ENCODE measurements at regions not wholly inside any gene's neighbourhood (a gene's known extent, or its start where the extent isn't known, plus 50 kb on each side); places are given as distances from the start of the nearest gene placed in this dataset.

DNA sequence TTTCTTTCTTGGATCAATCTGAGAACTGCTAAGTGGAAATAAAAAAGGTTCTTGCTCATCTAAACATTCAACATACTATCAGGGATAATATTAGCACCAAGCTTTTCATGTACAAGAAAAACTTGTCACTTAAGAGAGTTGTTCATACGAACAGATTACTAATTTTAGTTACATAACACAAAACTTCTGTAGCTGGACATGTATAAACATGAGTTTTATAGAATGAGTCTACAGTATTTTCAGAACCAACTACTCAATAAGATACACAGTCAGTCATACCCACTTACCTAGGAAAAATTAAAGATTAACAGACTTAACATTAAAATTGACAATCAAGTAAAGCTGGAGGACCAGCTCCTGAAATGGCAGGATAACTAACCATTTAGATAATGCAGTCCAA is 540.1 kb upstream of the FAM241A start:
- Histone ChIP-seq H2AK9ac (replicated peaks; ENCODE audit: low read depth, low read length, poor library complexity) (no peak overlapping the region), H3K27ac (ENCODE audit: insufficient read depth, low read length) (no peak overlapping the region), H2BK120ac (ENCODE audit: low read depth, low read length) (no peak overlapping the region), H3K4ac (ENCODE audit: low read depth, low read length) (no peak overlapping the region), H3K9ac (ENCODE audit: low read depth, low read length) (no peak overlapping the region), H4K20me1 (ENCODE audit: insufficient read depth, low read length) (no peaks in the 10 kb centered on the region), H3K18ac (ENCODE audit: low read depth, low read length) (no peak overlapping the region), H3K79me1 (ENCODE audit: low read depth in 1 of 2, low read length in 2 of 2) (no peaks in the 10 kb centered on the region), H4K91ac (ENCODE audit: insufficient read depth, low read depth, low read length) (no peak overlapping the region), H2AFZ (replicated peaks; ENCODE audit: low read length, poor library complexity) (no peak overlapping the region), H3K9me3 (ENCODE audit: control insufficient read depth, insufficient read depth, low read length) (no peaks in the 10 kb centered on the region), H3K23ac (ENCODE audit: low read depth, low read length) (no peak overlapping the region), H3K9me1 (ENCODE audit: insufficient read depth, low read length) (no peaks in the 10 kb centered on the region), H2BK5ac (ENCODE audit: low read depth, low read length, poor library complexity, severe bottlenecking) (no peak overlapping the region), H2BK15ac (ENCODE audit: low read depth, low read length) (no peak overlapping the region), H2BK20ac (ENCODE audit: low read depth, low read length) (no peak overlapping the region), H3K27me3 (ENCODE audit: control insufficient read depth, insufficient read depth, low read length) (no peaks in the 10 kb centered on the region), H3K4me3 (ENCODE audit: insufficient read depth, low read depth, low read length) (no peak overlapping the region), H3K14ac (replicated peaks; ENCODE audit: low read depth, low read length) (no peak overlapping the region), H4K5ac (ENCODE audit: low read depth, low read length) (no peak overlapping the region), H2AK5ac (ENCODE audit: low read depth, low read length) (no peak overlapping the region), H4K8ac (ENCODE audit: low read depth in 2 of 2, low read length in 2 of 2) (no peak overlapping the region), H3K36me3 (ENCODE audit: control insufficient read depth, insufficient read depth, low read length) (no peaks in the 10 kb centered on the region), H3K4me2 (ENCODE audit: low read depth, low read length) (no peak overlapping the region), H3K56ac (ENCODE audit: extremely low read depth, insufficient read depth, low read length) (no peak overlapping the region), H3K4me1 (ENCODE audit: control insufficient read depth, insufficient read depth, low read length) (peaks cover 1% of the 10 kb centered on the region; the same call in 1 of the 2 replicates)
- DNase-seq = no peak
- WGBS, 2 experiments (ENCODE audit: extremely low coverage in 2 of 2, insufficient read length in 1 of 2) = no CpG with 5 or more reads among the region's 1 CpG
- dilution Hi-C loops (cut with HindIII; ENCODE audit: low sequenced_read_pairs, unreplicated experiment) = no loop called here
- ChIA-PET CTCF (no interaction called here), POLR2A (ENCODE audit: unreplicated experiment) (no interaction called here)
- BruUV-seq (replicated peaks) = no TSS peak
- in situ Hi-C loops (cut with MboI; ENCODE audit: low sequenced_read_pairs) = no loop called here
- intact Hi-C loops (cut with micrococcal nuclease) = loop anchor here (10.0 kb wide), 1 partner anchor 320 kb away; no protein-coding TSS in a partner anchor
- no peak for ATAC-seq (ENCODE audit: low read depth)
- TF ChIP-seq USF2 (IDR thresholded peaks at IDR 0.05; ENCODE audit: low read depth, low read length) (no peak), FOS (IDR thresholded peaks at IDR 0.05; ENCODE audit: low read depth, low read length) (no peak), CTCF (conservative IDR thresholded peaks at IDR 0.05; ENCODE audit: low read depth, low read length) (no peak), RCOR1 (IDR thresholded peaks at IDR 0.05; ENCODE audit: insufficient replicate concordance, low read length) (no peak), SMC3 (IDR thresholded peaks at IDR 0.05; ENCODE audit: low read depth, low read length) (no peak), CHD1 (IDR thresholded peaks at IDR 0.05; ENCODE audit: low read depth, low read length) (no peak), NFE2L2 (IDR thresholded peaks at IDR 0.05; ENCODE audit: low read depth, low read length) (no peak), RAD21 (IDR thresholded peaks at IDR 0.05; ENCODE audit: low read length) (no peak), MAZ (IDR thresholded peaks at IDR 0.05; ENCODE audit: borderline replicate concordance, low read depth, low read length) (no peak), MAFK (IDR thresholded peaks at IDR 0.05; ENCODE audit: low read depth, low read length) (no peak), POLR2A (IDR thresholded peaks at IDR 0.05; ENCODE audit: low read depth, low read length) (no peak), RFX5 (IDR thresholded peaks at IDR 0.05; ENCODE audit: low read depth, low read length) (no peak), BHLHE40 (IDR thresholded peaks at IDR 0.05; ENCODE audit: low read depth, low read length) (no peak), CEBPB (IDR thresholded peaks at IDR 0.05; ENCODE audit: low read depth, low read length) (no peak), MXI1 (IDR thresholded peaks at IDR 0.05; ENCODE audit: borderline replicate concordance, low read depth, low read length) (no peak)
- TF ChIP-seq, protein P1, sequence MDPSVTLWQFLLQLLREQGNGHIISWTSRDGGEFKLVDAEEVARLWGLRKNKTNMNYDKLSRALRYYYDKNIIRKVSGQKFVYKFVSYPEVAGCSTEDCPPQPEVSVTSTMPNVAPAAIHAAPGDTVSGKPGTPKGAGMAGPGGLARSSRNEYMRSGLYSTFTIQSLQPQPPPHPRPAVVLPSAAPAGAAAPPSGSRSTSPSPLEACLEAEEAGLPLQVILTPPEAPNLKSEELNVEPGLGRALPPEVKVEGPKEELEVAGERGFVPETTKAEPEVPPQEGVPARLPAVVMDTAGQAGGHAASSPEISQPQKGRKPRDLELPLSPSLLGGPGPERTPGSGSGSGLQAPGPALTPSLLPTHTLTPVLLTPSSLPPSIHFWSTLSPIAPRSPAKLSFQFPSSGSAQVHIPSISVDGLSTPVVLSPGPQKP (IDR thresholded peaks at IDR 0.05; ENCODE audit: borderline replicate concordance, low read depth, low read length) = no peak

Measured in IMR-90 (cell line).